Stimulated activated CD4-positive, alpha-beta T cell treated with anti-CD3 and anti-CD28 coated beads, Interleukin-2, amount 100 ng/mL, for 4 hours (primary cell): ENCODE measurements at regions not wholly inside any gene's neighbourhood (a gene's known extent, or its start where the extent isn't known, plus 50 kb on each side); places are given as distances from the start of the nearest gene placed in this dataset.
"Not testable (repeated sequence)": the region's sequence is repeated elsewhere in the genome, so short reads cannot be mapped to it uniquely, and the experiment has no call there.

Experiments
- DNase-seq: peaks from one replicate; pipeline ENCODE4 v3.0.0-alpha.2; 2020; ENCODE audit warnings: low read depth

GRCh38 chr20:24418731-24419130 is 50.7 kb upstream of the SYNDIG1 start:
- DNase-seq, result no peak

GRCh38 chr20:24417485-24417884 is 51.9 kb upstream of the SYNDIG1 start:
- no peak for DNase-seq

GRCh38 chr20:24415444-24415843 is 54.0 kb upstream of the SYNDIG1 start:
- DNase-seq, result not testable (repeated sequence)

- no peak for DNase-seq
Observed at GRCh38 chr20:24411834-24412216, 57.6 kb upstream of the SYNDIG1 start.

GRCh38 chr20:24411003-24411833 is 58.2 kb upstream of the SYNDIG1 start:
- no peak for DNase-seq

- no peak for DNase-seq
Observed at GRCh38 chr20:24407151-24407550, 62.3 kb upstream of the SYNDIG1 start.

GRCh38 chr20:24406750-24407149 is 62.7 kb upstream of the SYNDIG1 start:
- DNase-seq, result no peak

GRCh38 chr20:24406251-24406650 is 63.2 kb upstream of the SYNDIG1 start:
- no peak for DNase-seq

- no peak for DNase-seq
Observed at GRCh38 chr20:24405810-24406209, 63.6 kb upstream of the SYNDIG1 start.

- no peak for DNase-seq
Observed at GRCh38 chr20:24403406-24403805, 66.0 kb upstream of the SYNDIG1 start.

- DNase-seq, result no peak
Observed at GRCh38 chr20:24402188-24402587, 67.2 kb upstream of the SYNDIG1 start.

- no peak for DNase-seq
Observed at GRCh38 chr20:24395151-24395550, 74.3 kb upstream of the SYNDIG1 start.

- DNase-seq, result no peak
Observed at GRCh38 chr20:24393903-24394302, 75.5 kb upstream of the SYNDIG1 start.

- no peak for DNase-seq
Observed at GRCh38 chr20:24392612-24393011, 76.8 kb upstream of the SYNDIG1 start.

GRCh38 chr20:24389686-24390085 is 79.7 kb upstream of the SYNDIG1 start:
- no peak for DNase-seq

GRCh38 chr20:24388828-24389380 is 80.5 kb upstream of the SYNDIG1 start:
- DNase-seq, result no peak

GRCh38 chr20:24385547-24385946 is 83.9 kb upstream of the SYNDIG1 start:
- DNase-seq, result no peak

GRCh38 chr20:24384865-24385264 is 84.6 kb upstream of the SYNDIG1 start:
- no peak for DNase-seq

- DNase-seq, result no peak
Observed at GRCh38 chr20:24382743-24383142, 86.7 kb upstream of the SYNDIG1 start.

- no peak for DNase-seq
Observed at GRCh38 chr20:24382331-24382730, 87.1 kb upstream of the SYNDIG1 start.

GRCh38 chr20:24381886-24382285 is 87.5 kb upstream of the SYNDIG1 start:
- DNase-seq, result no peak

- no peak for DNase-seq
Observed at GRCh38 chr20:24379484-24379927, 89.9 kb upstream of the SYNDIG1 start.

GRCh38 chr20:24378661-24379483 is 90.6 kb upstream of the SYNDIG1 start:
- DNase-seq, result no peak
